HEK293 (cell line): ENCODE measurements at regions not wholly inside any gene's neighbourhood (a gene's known extent, or its start where the extent isn't known, plus 50 kb on each side); places are given as distances from the start of the nearest gene placed in this dataset.

Source experiments
- ZBTB7A ChIP-seq: fragments of 450-650 bp; formaldehyde crosslinking; IDR thresholded peaks from 2 replicates; pipeline ENCODE4 v1.5.1; 2016; ENCODE audit warnings: low read depth, missing biosample characterization, missing genetic modification characterization
- ZNF184 ChIP-seq: fragments of 450-650 bp; IDR thresholded peaks from 2 replicates; pipeline ENCODE4 v1.5.1; 2018; ENCODE audit warnings: missing biosample characterization, mild to moderate bottlenecking, missing genetic modification characterization
- ZNF324 ChIP-seq: fragments of 450-650 bp; formaldehyde crosslinking; IDR thresholded peaks from 2 replicates; pipeline ENCODE4 v1.5.1; 2016; ENCODE audit warnings: missing biosample characterization, missing genetic modification characterization
- TF ChIP-seq, protein P1 (sequence below): fragments of 450-650 bp; formaldehyde crosslinking; IDR thresholded peaks from 2 replicates; pipeline ENCODE4 v1.5.1; 2016; ENCODE audit warnings: missing biosample characterization, missing genetic modification characterization
- TF ChIP-seq, protein P2 (sequence below): fragments of 450-650 bp; formaldehyde crosslinking; IDR thresholded peaks from 2 replicates; pipeline ENCODE4 v1.5.1; 2016; ENCODE audit warnings: missing biosample characterization, missing genetic modification characterization
- TF ChIP-seq, protein P3 (sequence below): fragments of 450-650 bp; formaldehyde crosslinking; IDR thresholded peaks from 2 replicates; pipeline ENCODE4 v1.5.1; 2016; ENCODE audit warnings: missing biosample characterization, missing genetic modification characterization

DNA sequence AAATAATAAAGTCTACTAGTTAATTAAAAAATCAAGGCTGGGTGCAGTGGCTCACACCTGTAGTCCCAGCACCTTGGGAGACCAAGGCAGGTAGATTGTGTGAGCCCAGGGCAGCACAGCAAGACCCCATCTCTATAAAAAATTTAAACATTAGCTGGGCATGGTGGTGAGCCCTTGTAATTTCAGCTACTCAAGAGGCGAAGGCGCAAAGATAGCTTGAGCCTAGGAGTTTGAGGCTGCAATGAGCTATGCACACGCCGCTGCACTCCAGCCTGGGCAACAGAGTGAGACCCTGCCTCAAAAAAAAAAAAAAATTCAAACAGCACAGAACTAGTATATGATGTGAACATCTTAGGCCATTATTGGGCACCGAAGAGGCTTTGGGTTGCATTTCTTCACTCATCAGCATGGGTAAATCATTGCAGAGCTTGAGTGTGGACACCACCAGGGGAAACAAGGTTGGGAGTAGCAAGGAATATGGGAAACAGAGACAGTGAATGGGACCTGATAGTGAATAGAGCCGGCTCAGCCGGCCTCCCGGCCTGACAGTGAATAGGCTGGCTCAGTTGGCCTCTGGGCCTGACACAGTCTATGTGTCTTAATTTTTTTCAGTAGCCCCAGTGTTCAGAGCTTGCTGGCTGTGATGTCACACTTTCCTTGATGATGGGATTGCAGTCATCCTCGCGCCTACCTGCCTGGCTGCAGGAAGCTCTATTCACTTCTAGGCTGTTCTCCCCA, 89.1 kb upstream of the ERRFI1 start:
- TF ChIP-seq, protein P1, sequence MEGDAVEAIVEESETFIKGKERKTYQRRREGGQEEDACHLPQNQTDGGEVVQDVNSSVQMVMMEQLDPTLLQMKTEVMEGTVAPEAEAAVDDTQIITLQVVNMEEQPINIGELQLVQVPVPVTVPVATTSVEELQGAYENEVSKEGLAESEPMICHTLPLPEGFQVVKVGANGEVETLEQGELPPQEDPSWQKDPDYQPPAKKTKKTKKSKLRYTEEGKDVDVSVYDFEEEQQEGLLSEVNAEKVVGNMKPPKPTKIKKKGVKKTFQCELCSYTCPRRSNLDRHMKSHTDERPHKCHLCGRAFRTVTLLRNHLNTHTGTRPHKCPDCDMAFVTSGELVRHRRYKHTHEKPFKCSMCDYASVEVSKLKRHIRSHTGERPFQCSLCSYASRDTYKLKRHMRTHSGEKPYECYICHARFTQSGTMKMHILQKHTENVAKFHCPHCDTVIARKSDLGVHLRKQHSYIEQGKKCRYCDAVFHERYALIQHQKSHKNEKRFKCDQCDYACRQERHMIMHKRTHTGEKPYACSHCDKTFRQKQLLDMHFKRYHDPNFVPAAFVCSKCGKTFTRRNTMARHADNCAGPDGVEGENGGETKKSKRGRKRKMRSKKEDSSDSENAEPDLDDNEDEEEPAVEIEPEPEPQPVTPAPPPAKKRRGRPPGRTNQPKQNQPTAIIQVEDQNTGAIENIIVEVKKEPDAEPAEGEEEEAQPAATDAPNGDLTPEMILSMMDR = no peak
- TF ChIP-seq, protein P2, sequence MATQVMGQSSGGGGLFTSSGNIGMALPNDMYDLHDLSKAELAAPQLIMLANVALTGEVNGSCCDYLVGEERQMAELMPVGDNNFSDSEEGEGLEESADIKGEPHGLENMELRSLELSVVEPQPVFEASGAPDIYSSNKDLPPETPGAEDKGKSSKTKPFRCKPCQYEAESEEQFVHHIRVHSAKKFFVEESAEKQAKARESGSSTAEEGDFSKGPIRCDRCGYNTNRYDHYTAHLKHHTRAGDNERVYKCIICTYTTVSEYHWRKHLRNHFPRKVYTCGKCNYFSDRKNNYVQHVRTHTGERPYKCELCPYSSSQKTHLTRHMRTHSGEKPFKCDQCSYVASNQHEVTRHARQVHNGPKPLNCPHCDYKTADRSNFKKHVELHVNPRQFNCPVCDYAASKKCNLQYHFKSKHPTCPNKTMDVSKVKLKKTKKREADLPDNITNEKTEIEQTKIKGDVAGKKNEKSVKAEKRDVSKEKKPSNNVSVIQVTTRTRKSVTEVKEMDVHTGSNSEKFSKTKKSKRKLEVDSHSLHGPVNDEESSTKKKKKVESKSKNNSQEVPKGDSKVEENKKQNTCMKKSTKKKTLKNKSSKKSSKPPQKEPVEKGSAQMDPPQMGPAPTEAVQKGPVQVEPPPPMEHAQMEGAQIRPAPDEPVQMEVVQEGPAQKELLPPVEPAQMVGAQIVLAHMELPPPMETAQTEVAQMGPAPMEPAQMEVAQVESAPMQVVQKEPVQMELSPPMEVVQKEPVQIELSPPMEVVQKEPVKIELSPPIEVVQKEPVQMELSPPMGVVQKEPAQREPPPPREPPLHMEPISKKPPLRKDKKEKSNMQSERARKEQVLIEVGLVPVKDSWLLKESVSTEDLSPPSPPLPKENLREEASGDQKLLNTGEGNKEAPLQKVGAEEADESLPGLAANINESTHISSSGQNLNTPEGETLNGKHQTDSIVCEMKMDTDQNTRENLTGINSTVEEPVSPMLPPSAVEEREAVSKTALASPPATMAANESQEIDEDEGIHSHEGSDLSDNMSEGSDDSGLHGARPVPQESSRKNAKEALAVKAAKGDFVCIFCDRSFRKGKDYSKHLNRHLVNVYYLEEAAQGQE (tag by site-specific recombination) = no peak
- TF ChIP-seq ZNF324 (tag by site-specific recombination) (no peak), ZNF184 (tag by site-specific recombination) (no peak), ZBTB7A (tag by site-specific recombination) (no peak)
- TF ChIP-seq, protein P3, sequence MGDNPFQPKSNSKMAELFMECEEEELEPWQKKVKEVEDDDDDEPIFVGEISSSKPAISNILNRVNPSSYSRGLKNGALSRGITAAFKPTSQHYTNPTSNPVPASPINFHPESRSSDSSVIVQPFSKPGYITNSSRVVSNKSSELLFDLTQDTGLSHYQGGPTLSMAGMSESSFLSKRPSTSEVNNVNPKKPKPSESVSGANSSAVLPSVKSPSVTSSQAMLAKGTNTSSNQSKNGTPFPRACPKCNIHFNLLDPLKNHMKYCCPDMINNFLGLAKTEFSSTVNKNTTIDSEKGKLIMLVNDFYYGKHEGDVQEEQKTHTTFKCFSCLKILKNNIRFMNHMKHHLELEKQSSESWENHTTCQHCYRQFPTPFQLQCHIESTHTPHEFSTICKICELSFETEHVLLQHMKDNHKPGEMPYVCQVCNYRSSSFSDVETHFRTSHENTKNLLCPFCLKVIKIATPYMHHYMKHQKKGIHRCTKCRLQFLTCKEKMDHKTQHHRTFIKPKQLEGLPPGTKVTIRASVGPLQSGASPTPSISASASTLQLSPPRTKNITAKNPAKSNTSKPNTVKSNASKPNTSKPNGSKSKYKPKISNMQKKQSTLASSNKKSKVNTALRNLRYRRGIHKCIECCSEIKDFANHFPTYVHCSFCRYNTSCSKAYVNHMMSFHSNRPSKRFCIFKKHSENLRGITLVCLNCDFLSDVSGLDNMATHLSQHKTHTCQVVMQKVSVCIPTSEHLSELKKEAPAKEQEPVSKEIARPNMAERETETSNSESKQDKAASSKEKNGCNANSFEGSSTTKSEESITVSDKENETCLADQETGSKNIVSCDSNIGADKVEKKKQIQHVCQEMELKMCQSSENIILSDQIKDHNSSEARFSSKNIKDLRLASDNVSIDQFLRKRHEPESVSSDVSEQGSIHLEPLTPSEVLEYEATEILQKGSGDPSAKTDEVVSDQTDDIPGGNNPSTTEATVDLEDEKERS (tag by site-specific recombination) = no peak
